ENCODE measurements at regions not wholly inside any gene's neighbourhood (a gene's known extent, or its start where the extent isn't known, plus 50 kb on each side); places are given as distances from the start of the nearest gene placed in this dataset.

- Histone ChIP-seq H3K9me3 (no peaks in the 10 kb centered on the region), H3K36me3 (no peaks in the 10 kb centered on the region), H3K4me3 (no peak overlapping the region), H3K27ac (no peak overlapping the region), H3K27me3 (no peaks in the 10 kb centered on the region), H3K4me1 (no peaks in the 10 kb centered on the region)
- DNase-seq = no peak
- TF ChIP-seq POLR2A (IDR thresholded peaks at IDR 0.05) (no peak), CTCF (IDR thresholded peaks at IDR 0.05) (no peak)
- intact Hi-C loops (cut with DNase I; ENCODE audit: low total_unique reads) = no loop called here
These were observed 50.6 kb upstream of the MAPRE2 start for GRCh38 chr18:34990597-34990996.

DNA sequence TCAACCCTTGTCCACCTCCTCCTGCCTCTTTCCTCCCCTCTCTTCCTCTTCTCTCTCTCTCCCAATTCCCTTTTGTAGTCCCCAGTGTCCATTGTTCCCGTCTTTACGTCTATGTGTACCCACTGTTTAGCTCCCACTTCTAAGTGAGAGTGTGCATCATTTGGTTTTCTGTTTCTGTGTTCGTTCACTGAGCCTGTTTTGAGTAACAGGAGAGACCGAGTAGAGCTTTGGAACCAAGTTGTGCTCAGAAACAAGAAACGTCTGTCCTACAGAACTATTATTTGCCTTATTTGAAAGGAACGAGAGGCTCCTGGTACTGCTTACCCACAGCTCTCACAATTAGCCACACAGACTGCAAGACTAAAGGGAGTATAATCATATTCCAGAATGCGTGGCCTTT lies 50.1 kb upstream of the MAPRE2 start:
- Histone ChIP-seq H3K27ac (no peak overlapping the region), H3K4me3 (no peak overlapping the region), H3K36me3 (no peaks in the 10 kb centered on the region), H3K27me3 (no peaks in the 10 kb centered on the region), H3K9me3 (no peaks in the 10 kb centered on the region), H3K4me1 (no peaks in the 10 kb centered on the region)
- no peak for TF ChIP-seq CTCF (IDR thresholded peaks at IDR 0.05)
- TF ChIP-seq POLR2A (IDR thresholded peaks at IDR 0.05) = no peak
- DNase-seq = no peak
- intact Hi-C loops (cut with DNase I; ENCODE audit: low total_unique reads) = no loop called here
